SW480 (cell line): ENCODE measurements at regions not wholly inside any gene's neighbourhood (a gene's known extent, or its start where the extent isn't known, plus 50 kb on each side); places are given as distances from the start of the nearest gene placed in this dataset.

Source experiments
- DNase-seq: peaks from one replicate; pipeline ENCODE4 v3.0.0-alpha.2; 2016; ENCODE audit warnings: low spot score

- DNase-seq: no peak
Measured at GRCh38 chr4:135319685-135320084, 1118.1 kb upstream of the PABPC4L start.

GRCh38 chr4:135316266-135316779 is 1114.7 kb upstream of the PABPC4L start:
- DNase-seq: no peak

DNA sequence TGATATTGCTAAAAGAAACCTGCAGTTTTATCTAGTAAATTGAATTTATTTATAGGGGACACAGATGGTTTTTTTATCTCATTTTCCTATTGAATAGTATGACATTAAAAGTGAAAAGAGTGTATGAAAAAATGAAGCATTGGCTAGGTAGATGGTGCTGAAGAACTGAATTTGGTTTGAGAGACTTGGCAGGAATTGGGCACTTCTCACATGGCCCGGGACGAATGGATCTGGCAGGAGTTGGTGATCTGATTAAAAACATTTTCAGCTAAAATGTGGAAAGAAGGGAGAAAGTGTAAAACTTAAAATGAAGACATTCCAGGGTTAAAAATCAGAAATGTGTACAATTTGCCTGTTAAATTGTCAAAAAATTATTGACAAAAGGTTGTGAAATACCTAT is 1088.5 kb upstream of the PABPC4L start:
- no peak for DNase-seq

- DNase-seq: no peak
Measured at GRCh38 chr4:135283934-135284333, 1082.3 kb upstream of the PABPC4L start.

- no peak for DNase-seq
Measured at GRCh38 chr4:135282676-135283075, 1081.1 kb upstream of the PABPC4L start.

- DNase-seq: no peak
Measured at GRCh38 chr4:135281230-135281629, 1079.6 kb upstream of the PABPC4L start.

- no peak for DNase-seq
Measured at GRCh38 chr4:135277980-135278315, 1076.4 kb upstream of the PABPC4L start.

GRCh38 chr4:135277068-135277979 is 1075.7 kb upstream of the PABPC4L start:
- DNase-seq: no peak

- no peak for DNase-seq
Measured at GRCh38 chr4:135274416-135274815, 1072.8 kb upstream of the PABPC4L start.

DNA sequence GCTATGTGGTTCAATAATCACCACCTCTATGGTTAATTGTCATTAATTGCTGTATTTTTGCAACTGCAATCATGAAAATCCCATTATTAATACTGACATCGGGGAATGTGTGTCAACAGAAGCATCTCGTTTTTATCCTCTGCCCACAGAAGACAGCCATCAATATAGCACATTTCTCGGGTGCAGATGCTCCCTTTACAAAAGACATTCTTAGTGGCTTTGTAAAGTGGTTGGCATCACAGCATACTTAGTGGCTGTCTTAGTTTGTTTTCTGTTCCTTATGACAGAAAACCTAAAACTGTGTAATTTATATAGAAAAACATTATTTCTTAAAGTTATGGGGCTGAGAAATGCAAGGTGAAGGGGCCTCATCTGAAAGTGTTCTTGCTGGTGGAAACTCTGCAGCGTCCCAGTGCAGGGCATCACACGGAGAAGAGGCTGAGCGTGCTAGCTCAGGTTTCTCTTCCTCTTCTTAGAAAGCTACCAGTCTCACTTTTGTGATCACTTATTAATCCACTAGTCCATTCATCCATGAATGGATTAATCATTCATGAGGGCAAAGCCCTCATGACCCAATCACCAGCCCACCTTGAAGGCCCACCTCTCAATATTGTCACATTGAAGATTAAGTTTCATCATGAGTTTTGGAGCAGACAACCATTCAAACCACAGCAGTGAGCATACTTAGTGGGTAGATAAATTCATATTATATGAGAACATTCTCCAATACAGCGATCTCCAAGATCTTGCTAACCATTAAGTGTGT is 1067.7 kb upstream of the PABPC4L start:
- no peak for DNase-seq

DNA sequence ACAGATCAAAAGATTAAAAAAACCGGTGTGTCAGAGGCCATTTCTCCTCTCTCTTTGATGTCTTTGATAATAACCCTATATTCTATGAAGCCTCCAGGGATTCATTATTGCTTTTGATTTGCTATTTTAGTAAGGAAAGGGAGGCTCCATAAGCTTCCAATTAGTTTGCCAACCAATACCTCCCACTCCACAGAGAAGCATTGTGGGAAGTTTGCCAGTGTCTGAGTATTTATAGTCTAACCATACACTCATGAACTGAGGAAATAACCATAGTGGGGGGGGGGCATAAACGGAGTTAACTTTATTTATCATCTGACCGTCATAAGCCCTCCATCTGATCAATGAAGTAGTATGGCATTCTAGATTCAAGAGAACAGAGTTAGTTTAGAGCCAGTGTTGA is 1066.8 kb upstream of the PABPC4L start:
- DNase-seq: no peak

- DNase-seq: no peak
Measured at GRCh38 chr4:135267148-135267865, 1065.7 kb upstream of the PABPC4L start.

DNA sequence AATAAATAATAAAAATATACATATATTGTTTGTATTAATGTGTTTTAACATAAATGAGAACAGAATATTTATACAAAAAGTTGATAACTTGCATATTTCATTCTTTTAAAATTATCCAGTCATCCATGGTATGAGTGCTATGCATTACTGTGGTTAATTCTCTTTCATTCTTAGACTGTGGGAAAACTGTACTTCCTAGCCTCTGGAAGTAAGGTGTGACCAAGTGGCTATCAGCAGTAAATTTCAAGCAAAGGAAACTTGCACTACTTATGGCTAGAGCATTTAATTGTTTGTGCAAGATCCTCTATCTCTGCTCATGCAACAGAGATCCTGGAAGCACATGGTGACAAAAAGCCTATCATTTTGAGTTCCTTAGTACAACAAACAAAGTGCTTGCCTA is 1054.5 kb upstream of the PABPC4L start:
- DNase-seq: no peak

GRCh38 chr4:135250040-135250439 is 1048.5 kb upstream of the PABPC4L start:
- no peak for DNase-seq

DNA sequence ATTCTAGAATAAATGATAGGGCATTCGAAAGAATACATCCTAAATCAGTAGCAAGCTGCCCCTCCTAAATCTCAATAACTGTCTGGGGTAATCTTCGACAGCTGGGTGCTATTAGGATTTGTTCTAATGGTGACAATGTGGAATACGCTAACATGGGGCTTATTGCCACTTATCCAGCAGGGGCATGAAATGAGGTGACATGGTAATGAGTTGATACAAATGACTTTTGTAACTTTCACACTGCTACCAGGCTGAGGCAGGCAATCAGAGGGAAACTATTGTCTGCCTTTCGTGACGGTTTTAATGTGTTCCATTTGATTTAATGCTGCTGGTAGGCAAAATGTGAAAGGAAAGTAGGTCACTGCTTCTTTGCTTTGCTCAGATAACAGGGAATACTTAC is 1047.4 kb upstream of the PABPC4L start:
- no peak for DNase-seq

DNA sequence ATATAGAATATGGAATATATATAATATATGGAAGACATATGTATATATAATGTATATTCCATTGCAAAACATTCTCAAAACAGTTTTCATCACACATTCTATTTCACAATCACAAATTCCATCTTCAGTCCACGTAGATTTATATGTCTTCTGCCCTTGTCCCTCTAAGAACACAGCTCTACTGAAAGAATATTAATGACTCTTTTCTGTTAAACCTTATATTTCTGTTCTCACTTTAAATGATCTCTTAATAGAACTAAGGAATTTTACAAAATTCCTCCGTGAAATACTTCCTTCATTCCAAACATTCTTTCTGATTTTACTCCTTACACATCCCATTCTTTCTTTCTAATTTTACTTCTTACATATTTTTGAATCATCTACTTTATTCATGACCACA is 1043.1 kb upstream of the PABPC4L start:
- DNase-seq: no peak

DNA sequence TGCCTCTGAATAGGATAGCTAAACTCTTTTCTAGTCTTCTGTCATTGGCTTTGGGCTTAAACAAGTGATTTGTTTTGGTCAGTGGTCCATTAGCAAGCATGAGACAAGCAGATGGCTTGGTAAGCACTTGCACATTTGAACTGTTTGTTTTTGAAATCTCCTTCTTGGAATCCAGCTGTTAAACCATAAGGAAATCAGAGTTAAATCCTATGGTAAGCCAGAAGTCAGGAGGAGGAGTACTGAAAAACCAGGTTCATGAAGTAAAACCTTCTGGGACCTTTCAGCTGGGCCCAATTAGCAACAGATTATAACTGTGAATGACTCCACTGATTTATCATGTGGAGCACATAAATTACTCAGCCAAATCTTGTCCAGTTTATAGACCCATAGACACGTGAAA is 1042.5 kb upstream of the PABPC4L start:
- DNase-seq: no peak

DNA sequence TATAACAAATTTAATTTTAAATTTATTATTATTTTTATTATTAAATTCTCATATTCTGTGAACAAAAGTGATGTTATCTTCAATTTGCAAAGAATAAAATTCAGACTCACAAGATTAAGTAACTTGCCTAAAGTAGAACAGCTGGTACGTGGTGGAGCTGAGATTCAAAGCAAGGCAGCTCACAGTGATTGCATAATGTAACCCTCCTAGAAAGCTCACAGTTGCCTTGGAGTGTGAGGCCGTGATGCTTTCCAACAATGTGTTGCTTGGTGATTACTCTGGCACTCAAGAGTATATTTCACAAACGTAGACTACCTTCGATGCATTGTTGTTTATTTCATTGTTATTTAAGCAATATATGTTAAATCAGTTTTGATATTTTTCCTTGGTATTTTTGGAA is 1039.2 kb upstream of the PABPC4L start:
- no peak for DNase-seq

DNA sequence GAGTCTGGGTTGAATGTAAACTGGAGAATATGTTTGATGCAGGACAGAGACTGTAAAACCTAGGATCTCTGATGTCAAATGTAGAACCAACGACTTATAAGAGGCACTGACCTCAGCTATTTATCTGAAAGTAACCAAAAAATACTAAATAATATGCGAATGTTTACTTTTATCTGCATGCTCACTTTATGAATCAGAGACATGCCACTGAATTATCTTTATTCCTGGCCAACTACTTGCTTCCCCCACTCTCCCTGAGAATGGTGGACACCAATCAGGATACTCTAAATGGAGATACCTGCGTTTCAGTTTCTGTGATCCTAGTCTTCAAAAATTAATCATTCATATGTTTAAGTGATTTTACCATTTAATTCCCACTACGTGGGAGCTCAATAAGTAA is 1038.4 kb upstream of the PABPC4L start:
- DNase-seq: no peak

- DNase-seq: no peak
Measured at GRCh38 chr4:135238940-135239339, 1037.4 kb upstream of the PABPC4L start.

DNA sequence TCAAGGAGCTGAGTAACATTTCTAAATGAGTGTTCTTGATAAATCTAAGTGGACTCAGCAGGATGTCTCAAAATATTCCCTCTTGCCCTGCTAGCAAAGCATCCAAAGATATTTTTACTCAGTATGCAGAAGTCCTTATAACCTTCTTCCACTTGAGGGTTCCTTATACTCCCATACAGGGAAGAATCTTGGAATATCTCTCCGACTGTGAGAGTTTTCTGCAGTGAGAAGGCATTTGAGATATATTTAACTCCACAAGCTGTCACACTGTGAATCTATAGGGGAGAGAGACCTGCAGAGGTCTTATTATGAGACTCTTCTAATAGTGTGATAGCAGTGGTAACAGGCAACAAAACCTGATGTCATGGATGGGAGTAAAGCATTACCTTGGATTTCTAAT is 1034.5 kb upstream of the PABPC4L start:
- no peak for DNase-seq

- DNase-seq: no peak
Measured at GRCh38 chr4:135227842-135228241, 1026.3 kb upstream of the PABPC4L start.

- DNase-seq: no peak
Measured at GRCh38 chr4:135225551-135225950, 1024.0 kb upstream of the PABPC4L start.
